ENCODE measurements at regions not wholly inside any gene's neighbourhood (a gene's known extent, or its start where the extent isn't known, plus 50 kb on each side); places are given as distances from the start of the nearest gene placed in this dataset.

DNA sequence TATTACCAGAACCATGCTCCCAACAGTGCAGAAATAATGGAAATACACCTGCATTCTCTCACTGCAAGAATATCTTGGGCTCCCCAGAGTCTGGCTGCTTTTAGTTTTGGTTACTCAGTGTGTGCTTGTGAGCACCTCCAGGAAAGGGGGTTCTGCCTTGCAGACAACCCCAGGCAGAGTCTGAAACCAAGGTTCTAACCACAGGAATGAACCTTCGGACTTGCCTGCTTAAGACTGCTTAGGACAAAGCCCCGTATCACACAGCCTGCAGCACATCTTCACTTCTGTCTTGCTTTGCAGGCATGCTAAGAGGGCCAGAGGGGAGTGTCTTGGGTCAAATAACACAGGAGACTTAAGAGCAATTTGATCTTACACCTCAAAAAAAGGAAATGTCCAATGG lies 94.8 kb upstream of the SPATA31C2 start:
- H3K36me3 ChIP-seq = no peaks in the 10 kb centered on the region
- DNase-seq (ENCODE audit: low spot score in 2 of 2) = no peak
- H3K4me1 ChIP-seq = peaks cover 0 to 5% of the 10 kb centered on the region in 2 donors
- H3K4me3 ChIP-seq = no peak overlapping the region
- intact Hi-C loops (cut with DNase I; ENCODE audit: low total_unique reads) = no loop called here
- TF ChIP-seq POLR2A (IDR thresholded peaks at IDR 0.05) (no peak), POLR2AphosphoS5 (IDR thresholded peaks at IDR 0.05) (no peak)
- TF ChIP-seq, protein P1, sequence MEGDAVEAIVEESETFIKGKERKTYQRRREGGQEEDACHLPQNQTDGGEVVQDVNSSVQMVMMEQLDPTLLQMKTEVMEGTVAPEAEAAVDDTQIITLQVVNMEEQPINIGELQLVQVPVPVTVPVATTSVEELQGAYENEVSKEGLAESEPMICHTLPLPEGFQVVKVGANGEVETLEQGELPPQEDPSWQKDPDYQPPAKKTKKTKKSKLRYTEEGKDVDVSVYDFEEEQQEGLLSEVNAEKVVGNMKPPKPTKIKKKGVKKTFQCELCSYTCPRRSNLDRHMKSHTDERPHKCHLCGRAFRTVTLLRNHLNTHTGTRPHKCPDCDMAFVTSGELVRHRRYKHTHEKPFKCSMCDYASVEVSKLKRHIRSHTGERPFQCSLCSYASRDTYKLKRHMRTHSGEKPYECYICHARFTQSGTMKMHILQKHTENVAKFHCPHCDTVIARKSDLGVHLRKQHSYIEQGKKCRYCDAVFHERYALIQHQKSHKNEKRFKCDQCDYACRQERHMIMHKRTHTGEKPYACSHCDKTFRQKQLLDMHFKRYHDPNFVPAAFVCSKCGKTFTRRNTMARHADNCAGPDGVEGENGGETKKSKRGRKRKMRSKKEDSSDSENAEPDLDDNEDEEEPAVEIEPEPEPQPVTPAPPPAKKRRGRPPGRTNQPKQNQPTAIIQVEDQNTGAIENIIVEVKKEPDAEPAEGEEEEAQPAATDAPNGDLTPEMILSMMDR (IDR thresholded peaks at IDR 0.05) = no peak
- H3K27ac ChIP-seq = no peak overlapping the region
- no peaks in the 10 kb centered on the region for H3K27me3 ChIP-seq
- peaks cover 7 to 13% of the 10 kb centered on the region in 2 donors for H3K9me3 ChIP-seq

DNA sequence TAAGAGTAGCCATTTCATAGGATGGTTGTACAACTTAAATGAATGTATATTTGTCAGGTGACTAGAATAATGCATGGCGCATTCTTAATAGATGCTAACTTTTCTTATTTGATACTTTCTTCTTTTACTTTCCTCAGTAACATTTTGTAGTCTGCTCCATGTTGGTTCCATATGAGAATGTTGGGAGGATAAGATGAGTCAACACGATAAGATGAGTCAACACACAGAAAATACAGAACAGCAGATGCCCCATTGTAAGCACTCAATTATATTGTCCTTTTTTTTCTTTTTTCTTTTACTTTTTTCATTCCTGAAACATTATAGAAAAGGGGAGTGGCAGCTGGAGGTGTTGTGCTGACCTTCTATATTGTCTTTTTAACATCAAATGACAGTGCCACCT lies 92.3 kb upstream of the SPATA31C2 start:
- H3K27ac ChIP-seq = no peak overlapping the region
- DNase-seq (ENCODE audit: low spot score in 2 of 2) = no peak
- no peaks in the 10 kb centered on the region for H3K27me3 ChIP-seq
- TF ChIP-seq POLR2A (IDR thresholded peaks at IDR 0.05) (no peak), POLR2AphosphoS5 (IDR thresholded peaks at IDR 0.05) (no peak)
- TF ChIP-seq, protein P1 (IDR thresholded peaks at IDR 0.05) = no peak
- no peak overlapping the region for H3K4me3 ChIP-seq
- intact Hi-C loops (cut with DNase I; ENCODE audit: low total_unique reads) = no loop called here
- H3K9me3 ChIP-seq = peaks cover 7 to 13% of the 10 kb centered on the region in 2 donors
- H3K36me3 ChIP-seq = no peaks in the 10 kb centered on the region
- H3K4me1 ChIP-seq = no peaks in the 10 kb centered on the region

DNA sequence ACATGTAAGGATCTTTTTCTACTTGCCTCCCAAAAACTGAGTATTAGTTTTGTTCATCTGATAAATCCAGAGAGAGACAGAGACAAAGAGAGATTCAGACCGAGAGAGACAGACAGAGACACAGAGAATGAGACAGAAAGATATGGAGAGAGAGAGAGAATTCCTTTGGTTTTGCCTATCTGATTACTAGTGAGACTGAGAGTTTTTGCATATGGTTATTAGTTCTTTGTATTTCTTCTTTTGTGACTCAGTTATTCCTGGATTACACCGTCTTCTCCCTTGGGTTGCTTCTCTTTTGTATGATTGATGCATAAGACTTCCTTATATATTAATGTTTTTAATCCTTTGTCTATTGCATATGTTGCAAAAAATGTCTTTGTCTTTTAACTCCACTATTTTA lies 91.2 kb upstream of the SPATA31C2 start:
- intact Hi-C loops (cut with DNase I; ENCODE audit: low total_unique reads) = no loop called here

DNA sequence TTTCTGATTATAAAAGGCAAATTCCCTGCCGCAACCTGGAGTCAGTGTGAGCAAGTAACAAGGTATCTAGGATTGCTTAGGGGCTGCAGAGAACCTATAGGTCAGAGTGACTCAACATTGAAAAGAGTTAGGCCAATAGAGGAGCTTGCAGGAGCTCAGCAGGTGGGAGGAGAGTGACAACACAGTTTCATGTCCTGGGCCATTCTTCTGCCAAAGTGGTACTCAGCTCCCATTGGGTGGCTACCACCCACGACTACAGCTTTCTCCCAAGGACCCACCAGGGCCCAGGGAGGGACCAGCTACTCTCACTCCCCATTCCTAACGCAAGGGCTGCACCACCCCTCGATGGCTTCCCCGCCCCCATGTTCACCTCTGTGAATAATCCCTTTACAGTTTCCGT lies 86.7 kb upstream of the SPATA31C2 start:
- Histone ChIP-seq H3K27ac (no peak overlapping the region), H3K4me3 (no peak overlapping the region), H3K9me3 (no peaks in the 10 kb centered on the region), H3K4me1 (no peaks in the 10 kb centered on the region), H3K27me3 (no peaks in the 10 kb centered on the region), H3K36me3 (no peaks in the 10 kb centered on the region)
- no peak for DNase-seq (ENCODE audit: low spot score in 2 of 2)
- intact Hi-C loops (cut with DNase I; ENCODE audit: low total_unique reads) = no loop called here
- TF ChIP-seq POLR2AphosphoS5 (IDR thresholded peaks at IDR 0.05) (no peak), POLR2A (IDR thresholded peaks at IDR 0.05) (no peak)
- TF ChIP-seq, protein P1 (IDR thresholded peaks at IDR 0.05) = no peak

More for the DNA sequence above, 91.2 kb upstream of the SPATA31C2 start:
- Histone ChIP-seq H3K36me3 (no peaks in the 10 kb centered on the region), H3K4me1 (no peaks in the 10 kb centered on the region), H3K27ac (no peak overlapping the region), H3K27me3 (no peaks in the 10 kb centered on the region), H3K9me3 (peaks cover 7 to 13% of the 10 kb centered on the region in 2 donors), H3K4me3 (no peak overlapping the region)
- no peak for DNase-seq (ENCODE audit: low spot score in 2 of 2)
- TF ChIP-seq, protein P1 (IDR thresholded peaks at IDR 0.05) = no peak
- TF ChIP-seq POLR2A (IDR thresholded peaks at IDR 0.05) (no peak), POLR2AphosphoS5 (IDR thresholded peaks at IDR 0.05) (no peak)

DNA sequence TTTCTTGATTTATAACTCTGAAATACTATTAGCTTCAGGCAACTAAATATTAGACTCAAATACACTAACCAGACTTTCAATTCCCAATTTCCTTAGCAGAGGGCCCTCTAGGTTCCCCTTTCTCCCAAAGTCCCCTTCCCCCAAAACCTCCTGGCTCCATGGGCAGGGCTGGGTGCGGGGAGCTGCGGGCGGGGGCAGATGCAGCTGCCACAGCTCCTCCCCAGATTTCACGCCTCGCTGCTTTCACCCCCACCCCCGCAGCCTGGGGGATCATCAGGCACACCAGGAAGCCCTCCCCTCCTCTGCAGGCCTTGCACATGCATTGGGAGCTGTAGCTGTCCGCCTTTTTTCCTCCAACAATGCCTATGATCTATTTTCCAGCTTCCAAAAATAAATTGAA lies 82.8 kb upstream of the SPATA31C2 start:
- H3K27me3 ChIP-seq = no peaks in the 10 kb centered on the region
- H3K4me1 ChIP-seq = no peaks in the 10 kb centered on the region
- intact Hi-C loops (cut with DNase I; ENCODE audit: low total_unique reads) = no loop called here
- no peak overlapping the region for H3K4me3 ChIP-seq
- no peaks in the 10 kb centered on the region for H3K36me3 ChIP-seq
- no peaks in the 10 kb centered on the region for H3K9me3 ChIP-seq
- TF ChIP-seq, protein P1 (IDR thresholded peaks at IDR 0.05) = no peak
- no peak for TF ChIP-seq POLR2A (IDR thresholded peaks at IDR 0.05)
- TF ChIP-seq POLR2AphosphoS5 (IDR thresholded peaks at IDR 0.05) = no peak
- H3K27ac ChIP-seq = no peak overlapping the region
- DNase-seq (ENCODE audit: low spot score in 2 of 2) = no peak
